HK-2 (cell line): ENCODE measurements at regions not wholly inside any gene's neighbourhood (a gene's known extent, or its start where the extent isn't known, plus 50 kb on each side); places are given as distances from the start of the nearest gene placed in this dataset.

ENCODE experiments used
- DNase-seq: peaks from one replicate; pipeline ENCODE4 v3.0.0-alpha.2; 2018; ENCODE audit not compliant: unreplicated experiment

DNA sequence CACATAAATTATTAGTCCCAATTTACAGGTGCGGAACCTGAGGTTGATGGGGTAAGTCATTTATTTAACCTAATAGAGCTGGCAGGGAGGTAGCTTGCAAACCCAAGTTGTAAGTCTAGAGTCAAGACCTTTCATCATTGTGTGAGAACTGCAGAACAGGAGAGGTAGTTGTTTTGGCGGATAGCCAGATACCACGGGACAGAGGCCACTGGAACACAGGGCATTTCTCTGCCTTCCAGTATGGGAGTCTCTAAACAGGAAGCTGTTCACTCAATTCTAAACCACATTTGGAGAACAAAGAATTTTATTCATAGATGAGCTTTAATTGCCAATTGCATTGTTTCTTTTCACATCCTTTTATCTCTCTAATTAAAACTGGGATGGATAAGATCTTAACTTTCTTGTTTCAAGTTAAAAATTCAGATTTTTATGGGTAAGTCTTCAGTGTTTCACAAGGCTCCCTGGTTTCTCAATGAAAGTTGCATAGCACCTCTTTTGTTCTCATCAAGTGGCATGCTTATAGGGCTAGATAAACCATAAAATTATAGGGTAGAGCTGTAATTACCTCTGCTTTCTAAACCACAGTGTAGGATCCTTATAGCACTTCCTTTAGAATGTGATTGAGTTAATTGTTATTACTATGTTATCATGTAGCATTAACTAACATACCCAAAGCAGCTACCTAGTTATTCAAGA is 489.0 kb downstream of the GATA3 start:
- peak; percentile 1 for DNase-seq

- DNase-seq = no peak
Observed at GRCh38 chr10:8544057-8544380, 489.5 kb downstream of the GATA3 start.

DNA sequence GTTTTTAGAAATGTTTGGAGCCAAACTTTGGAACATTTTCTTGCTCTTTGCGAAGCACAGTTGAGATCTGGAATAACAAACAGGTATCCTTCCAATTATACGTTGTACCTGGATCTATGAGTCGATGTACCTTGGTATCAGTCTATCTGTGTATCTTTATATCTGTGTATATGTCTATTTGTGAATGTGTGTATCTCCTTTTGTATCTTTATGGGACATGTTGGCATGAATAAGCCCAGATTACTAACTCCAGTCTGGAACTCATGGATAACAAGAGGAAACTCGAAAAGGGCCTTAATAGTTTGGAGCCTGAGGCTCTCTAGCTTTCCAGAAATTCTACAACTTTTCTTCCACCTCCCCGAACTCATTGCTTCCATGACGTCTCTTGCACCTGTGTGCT is 490.0 kb downstream of the GATA3 start:
- DNase-seq = no peak

- no peak for DNase-seq
Observed at GRCh38 chr10:8554574-8554973, 500.1 kb downstream of the GATA3 start.

DNA sequence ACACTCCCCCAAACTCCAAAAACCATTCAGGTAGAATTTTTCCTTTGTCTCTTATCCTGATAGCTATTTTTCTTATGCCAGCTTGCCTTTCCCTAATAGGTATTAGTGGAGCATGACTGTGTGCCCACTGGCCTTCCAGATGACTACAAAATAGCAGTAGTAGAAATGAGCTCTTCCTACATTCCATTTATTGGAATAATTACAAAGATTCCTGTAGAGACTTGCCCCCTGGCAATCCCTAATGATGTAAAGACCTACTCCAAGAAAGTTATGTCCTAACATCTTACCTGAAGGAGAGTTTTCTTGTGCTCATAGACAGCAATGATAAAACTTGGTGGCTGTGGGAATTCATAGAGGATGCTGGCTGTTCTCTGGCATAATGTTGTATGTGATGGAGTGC is 501.8 kb downstream of the GATA3 start:
- DNase-seq = no peak

DNA sequence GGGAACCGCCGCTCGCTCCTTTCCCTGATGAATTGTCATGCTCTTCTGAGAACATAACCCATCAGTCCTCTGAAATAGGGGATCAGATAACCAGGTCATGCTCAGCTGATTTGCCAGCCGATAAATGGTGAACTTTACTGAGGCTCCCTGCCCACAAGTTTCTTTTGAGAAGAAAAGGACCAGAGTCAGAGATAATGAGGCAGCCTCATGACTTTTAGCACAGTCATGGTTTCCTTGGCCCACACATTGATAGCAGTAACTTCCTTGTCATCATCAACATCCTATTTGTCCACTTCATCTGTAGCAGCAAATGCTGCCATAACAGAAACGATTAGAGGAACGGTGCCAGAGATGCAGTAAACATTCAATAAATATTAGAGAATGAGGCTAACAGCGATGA is 509.0 kb downstream of the GATA3 start:
- no peak for DNase-seq

- no peak for DNase-seq
Observed at GRCh38 chr10:8566737-8567136, 512.2 kb downstream of the GATA3 start.

DNA sequence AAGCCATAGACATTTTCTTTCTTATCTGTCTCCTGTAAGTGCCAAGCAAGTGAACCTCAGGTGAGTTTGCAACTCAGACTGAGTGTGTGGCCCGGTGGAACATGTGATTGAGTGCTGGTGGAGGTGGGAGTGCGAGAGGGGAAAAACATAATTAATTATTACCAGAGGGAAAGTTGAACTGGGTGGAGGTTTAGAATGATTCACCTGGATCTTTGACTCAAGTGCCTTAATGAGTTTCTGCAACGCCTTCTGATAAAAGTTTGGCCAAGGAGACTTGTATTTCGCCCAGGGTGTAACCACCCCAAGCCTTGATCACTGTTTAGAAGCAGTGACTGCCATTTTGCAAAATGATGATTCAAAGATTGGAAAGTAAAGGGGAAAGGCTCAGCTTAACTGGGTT is 513.9 kb downstream of the GATA3 start:
- no peak for DNase-seq

- DNase-seq = no peak
Observed at GRCh38 chr10:8575620-8576019, 521.1 kb downstream of the GATA3 start.

- DNase-seq = no peak
Observed at GRCh38 chr10:8576281-8576680, 521.8 kb downstream of the GATA3 start.

- no peak for DNase-seq
Observed at GRCh38 chr10:8576911-8577310, 522.4 kb downstream of the GATA3 start.

DNA sequence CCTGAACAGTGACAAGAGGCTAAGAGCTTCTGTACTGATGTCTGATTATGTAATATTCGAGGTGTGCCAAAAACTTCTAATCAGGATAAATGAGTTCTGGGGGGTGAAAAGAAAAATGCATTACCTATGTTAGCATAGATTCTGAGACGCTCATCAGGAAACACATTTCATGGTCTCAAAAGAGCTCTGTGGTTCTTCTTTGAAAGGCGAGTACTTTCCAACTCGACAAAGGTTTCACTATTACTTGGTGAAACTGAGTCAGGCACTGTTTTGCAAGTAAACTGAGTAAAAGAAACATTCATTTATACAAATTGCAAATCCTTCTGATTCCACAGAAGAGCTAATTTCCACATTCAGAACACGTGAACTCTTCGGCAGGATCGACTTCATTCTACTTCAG is 523.2 kb downstream of the GATA3 start:
- no peak for DNase-seq

GRCh38 chr10:8581521-8582225 is 527.2 kb downstream of the GATA3 start:
- DNase-seq = peak; percentile 51

DNA sequence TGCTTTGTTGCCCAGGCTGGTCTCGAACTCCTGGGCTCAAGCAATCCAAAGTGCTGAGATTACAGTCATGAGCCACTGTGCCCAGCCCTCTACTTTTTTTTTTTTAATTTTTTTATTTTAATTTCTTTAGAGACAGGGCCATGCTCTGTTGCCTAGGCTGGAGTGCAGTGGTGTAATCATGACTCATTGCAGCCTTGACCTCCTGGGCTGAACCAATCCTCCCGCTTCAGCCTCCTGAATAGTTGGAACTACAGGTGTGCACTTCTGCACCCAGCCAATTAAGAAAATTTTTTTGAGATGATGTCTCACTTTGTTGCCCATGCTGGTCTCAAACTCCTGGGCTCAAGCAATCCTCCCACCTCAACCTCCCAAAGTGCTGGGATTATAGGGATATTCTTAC is 528.6 kb downstream of the GATA3 start:
- DNase-seq = no peak

DNA sequence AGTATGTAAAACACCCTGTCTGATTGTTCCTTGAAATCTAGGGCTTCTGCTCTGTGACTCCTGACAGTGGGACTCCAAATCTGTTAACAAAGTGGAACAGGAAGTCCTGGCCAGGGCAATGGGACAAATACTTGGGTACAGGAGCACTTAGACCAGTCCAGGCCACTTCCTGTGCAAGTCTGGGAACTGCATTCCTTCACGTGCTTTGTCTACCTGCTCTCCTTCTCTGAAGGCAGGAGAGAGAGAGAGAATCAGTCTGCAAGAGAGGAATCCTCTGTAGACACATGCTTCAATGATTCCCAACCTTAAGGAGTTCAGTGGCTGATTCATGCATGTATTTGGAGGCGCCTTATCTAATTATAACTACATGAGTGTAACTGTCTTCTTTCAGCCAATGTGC is 530.2 kb downstream of the GATA3 start:
- peak; percentile 40 for DNase-seq

- no peak for DNase-seq
Observed at GRCh38 chr10:8586504-8586903, 532.0 kb downstream of the GATA3 start.

DNA sequence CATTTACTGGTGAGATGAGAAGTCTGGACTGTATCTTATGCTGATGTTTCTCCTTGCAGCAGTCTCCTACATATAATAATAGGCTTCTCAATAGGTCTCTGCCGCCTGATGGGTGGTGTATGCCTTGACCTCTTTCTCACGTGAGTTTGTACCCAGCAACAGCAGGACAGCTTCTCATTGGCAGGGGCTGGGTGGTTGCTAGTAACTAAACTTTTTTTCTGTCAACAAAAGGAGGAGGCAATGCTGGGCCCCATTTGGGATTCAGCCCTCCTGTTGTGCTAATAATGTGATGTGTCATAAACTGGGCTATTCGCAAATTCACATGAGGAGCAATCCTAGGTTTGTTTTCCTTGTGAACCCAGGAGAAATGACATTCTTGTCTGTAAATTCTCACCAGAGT is 533.6 kb downstream of the GATA3 start:
- no peak for DNase-seq

- no peak for DNase-seq
Observed at GRCh38 chr10:8590518-8590917, 536.0 kb downstream of the GATA3 start.

- DNase-seq = no peak
Observed at GRCh38 chr10:8591640-8592039, 537.2 kb downstream of the GATA3 start.

DNA sequence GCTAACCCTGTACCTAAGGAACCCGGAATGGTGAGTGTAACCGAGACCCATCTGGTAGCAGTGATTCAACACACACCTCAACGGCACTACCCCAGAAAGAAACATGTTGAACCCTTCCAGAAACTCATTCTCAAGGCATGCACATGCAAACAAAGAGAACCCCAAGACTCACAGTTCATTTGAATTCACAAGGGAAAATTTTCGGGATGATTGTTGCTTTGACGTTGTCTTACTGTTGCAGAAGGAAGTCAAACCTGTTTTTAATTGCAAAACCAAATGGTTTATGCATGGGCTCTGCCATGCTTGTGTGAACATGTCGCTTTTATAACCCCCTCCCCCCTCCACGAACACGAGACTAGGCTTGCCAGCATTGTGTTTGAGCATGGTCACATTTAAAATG is 539.7 kb downstream of the GATA3 start:
- DNase-seq = no peak

DNA sequence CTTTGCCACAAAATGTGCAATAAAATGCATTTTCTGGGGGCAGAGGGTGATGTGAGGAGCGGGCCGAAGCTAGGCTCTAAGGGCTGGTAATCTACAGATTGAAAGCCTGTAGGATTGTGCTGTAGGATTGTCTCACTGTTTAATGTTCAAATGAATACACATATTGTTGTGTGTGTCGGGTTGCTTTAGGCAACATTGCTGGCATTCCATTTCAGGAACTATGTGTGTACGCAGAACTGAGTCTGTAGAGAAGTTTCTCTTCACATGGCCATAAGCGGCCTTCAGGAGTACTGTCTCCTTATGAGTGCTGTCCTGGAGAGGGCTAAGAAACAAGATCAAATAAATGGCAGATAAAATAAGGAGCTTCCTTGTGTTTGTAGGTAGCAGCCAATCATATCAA is 540.2 kb downstream of the GATA3 start:
- no peak for DNase-seq

DNA sequence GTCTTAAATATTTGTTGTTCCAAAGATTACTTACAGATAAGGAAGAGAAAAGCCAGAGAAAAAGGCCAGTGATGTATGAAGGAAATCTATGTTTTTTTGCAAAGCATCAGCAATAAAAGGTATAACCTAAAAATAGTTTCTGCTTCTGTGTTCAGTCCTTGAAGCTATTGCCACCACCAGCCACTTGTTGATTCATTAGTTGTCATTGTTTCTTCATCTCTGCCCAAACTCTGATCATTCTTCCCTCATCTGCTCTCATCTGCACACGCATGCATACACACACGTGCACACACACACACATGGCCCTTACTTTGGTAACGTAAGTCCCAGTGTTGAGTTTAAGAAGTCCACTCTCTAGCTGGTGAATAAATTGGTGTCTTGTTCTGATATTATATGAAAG is 540.7 kb downstream of the GATA3 start:
- no peak for DNase-seq

DNA sequence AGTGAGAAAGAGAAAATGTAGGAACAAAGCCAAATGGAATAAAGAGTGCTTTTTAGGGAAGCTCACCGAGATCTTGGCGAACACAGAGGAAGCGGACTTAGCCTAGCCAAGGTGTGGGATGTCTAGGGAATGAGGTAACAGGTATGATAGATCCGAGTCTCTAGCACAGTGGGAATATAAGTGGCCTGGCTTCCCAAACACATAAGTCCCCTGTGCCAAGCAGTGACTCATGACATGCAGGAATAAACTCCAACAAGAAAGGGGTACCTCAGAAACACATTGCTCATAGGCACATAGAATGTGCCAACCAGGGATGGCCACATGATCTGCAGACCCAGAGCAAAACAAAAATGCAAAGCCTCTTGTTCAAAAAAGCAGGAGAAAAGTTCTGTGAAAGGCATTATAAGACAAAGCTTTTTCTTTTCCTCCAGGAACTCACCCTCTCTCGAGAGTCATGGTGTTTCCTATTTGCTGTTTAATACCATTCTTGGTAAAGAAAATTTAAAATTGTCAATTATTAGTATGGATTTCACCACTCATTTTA is 542.5 kb downstream of the GATA3 start:
- no peak for DNase-seq

DNA sequence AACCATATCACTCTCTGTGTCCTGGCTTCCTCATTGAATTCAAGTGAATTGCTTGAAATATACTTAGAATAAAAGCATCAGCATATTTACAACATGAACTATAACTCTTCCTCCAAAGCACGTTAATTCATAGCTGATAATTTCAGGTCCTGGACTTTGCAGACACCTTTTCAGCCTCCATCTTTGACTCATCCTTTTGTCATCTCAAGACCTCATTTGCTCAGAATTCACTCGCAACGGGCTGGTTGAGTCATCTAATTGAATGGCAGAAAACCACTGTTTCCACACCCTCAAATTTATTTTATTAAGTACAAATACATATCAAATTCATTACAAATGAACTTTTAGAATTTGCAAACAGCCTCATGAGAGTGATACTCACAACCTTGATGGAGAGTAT is 545.7 kb downstream of the GATA3 start:
- no peak for DNase-seq
